ENCODE measurements at regions not wholly inside any gene's neighbourhood (a gene's known extent, or its start where the extent isn't known, plus 50 kb on each side); places are given as distances from the start of the nearest gene placed in this dataset.

DNA sequence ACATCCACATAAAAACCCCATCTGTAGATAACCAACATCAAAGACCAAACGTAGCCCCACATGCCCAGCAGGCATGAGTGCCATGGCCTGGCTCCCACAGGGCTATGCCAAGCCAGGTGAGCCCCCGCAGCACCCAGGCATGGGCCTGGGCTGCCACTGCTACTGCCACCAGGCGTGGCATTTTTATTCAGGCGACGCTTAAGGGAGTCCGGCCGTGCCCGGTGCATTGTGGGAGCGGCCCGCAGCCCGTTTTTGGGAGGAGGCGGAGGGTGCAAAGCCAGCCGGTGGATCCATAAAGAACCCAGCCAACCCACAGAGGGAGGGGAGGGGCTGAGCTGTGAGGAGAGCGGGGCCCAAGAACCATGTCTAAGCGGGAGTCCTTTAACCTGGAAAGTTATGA is 83.6 kb downstream of the XIST start:
- Mint-ChIP-seq H3K4me3 (ENCODE audit: unreplicated experiment) (no peak overlapping the region), H3K27ac (ENCODE audit: low read depth, unreplicated experiment) (no peak overlapping the region), H3K4me1 (ENCODE audit: insufficient read depth, unreplicated experiment) (no peaks in the 10 kb centered on the region), H3K27me3 (ENCODE audit: insufficient read depth, unreplicated experiment) (peaks cover 77% of the 10 kb centered on the region), H3K36me3 (ENCODE audit: insufficient read depth, unreplicated experiment) (no peaks in the 10 kb centered on the region), H3K9me3 (ENCODE audit: unreplicated experiment) (peaks cover 14% of the 10 kb centered on the region)
- BruUV-seq (replicated peaks), result no TSS peak
- ChIA-PET CTCF (interaction anchor here (0.7 kb wide), 1 partner anchor 35 kb away, joined by 3 read pairs; no protein-coding TSS in a partner anchor), POLR2A (no interaction called here)
- no peak for TF ChIP-seq CTCF (IDR thresholded peaks at IDR 0.05; ENCODE audit: unreplicated experiment)
- intact Hi-C loops (cut with micrococcal nuclease), result no loop called here
- DNase-seq (ENCODE audit: unreplicated experiment), result no peak

DNA sequence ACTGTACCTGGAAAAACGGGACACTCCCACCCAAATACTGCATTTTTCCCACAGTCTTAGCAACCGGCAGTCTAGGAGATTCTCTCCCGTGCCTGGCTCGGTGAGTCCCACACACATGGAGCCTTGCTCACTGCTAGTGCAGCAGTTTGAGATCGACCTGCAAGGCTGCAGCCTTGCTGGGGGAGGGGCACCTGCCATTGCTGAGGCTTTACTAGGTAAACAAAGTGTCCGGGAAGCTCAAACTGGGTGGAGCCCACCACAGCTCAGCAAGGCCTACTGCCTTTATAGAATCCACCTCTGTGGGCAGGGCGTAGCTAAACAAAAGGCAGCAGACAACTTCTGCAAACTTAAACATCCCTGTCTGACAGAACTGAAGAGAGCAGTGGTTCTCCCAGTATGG is 84.4 kb downstream of the XIST start:
- ChIA-PET POLR2A (no interaction called here), CTCF (interaction anchor here (0.7 kb wide), 1 partner anchor 34 kb away, joined by 3 read pairs; no protein-coding TSS in a partner anchor)
- Mint-ChIP-seq H3K27ac (ENCODE audit: low read depth, unreplicated experiment) (no peak overlapping the region), H3K36me3 (ENCODE audit: insufficient read depth, unreplicated experiment) (no peaks in the 10 kb centered on the region), H3K9me3 (ENCODE audit: unreplicated experiment) (peaks cover 9% of the 10 kb centered on the region), H3K4me1 (ENCODE audit: insufficient read depth, unreplicated experiment) (no peaks in the 10 kb centered on the region), H3K4me3 (ENCODE audit: unreplicated experiment) (no peak overlapping the region), H3K27me3 (ENCODE audit: insufficient read depth, unreplicated experiment) (peaks cover 77% of the 10 kb centered on the region)
- BruUV-seq (replicated peaks), result no TSS peak
- intact Hi-C loops (cut with micrococcal nuclease), result no loop called here
- DNase-seq (ENCODE audit: unreplicated experiment), result no peak
- no peak for TF ChIP-seq CTCF (IDR thresholded peaks at IDR 0.05; ENCODE audit: unreplicated experiment)

DNA sequence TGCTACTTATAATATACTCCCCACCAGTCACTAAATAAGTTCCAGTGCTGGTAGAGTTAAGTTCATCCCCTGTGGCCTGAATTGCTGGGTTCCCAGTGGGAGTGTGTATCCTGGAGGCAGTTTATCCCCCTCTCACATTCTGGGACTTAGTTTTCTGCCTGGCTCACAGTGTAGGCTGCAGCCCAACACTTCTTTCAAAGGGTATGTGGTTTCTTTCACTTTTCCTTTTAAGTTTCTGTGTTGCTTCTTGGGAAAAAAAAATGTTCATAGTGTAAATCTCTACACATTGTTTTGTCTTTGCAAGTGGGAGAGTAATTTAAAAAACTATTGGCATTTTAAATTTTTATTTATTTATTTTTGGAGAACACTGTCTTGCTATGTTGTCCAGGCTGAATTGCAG is 85.5 kb downstream of the XIST start:
- intact Hi-C loops (cut with micrococcal nuclease), result no loop called here
- ChIA-PET POLR2A (no interaction called here), CTCF (no interaction called here)
- no peak for TF ChIP-seq CTCF (IDR thresholded peaks at IDR 0.05; ENCODE audit: unreplicated experiment)
- H3K4me1 Mint-ChIP-seq (ENCODE audit: insufficient read depth, unreplicated experiment), result no peaks in the 10 kb centered on the region
- no TSS peak for BruUV-seq (replicated peaks)
- peaks cover 77% of the 10 kb centered on the region for H3K27me3 Mint-ChIP-seq (ENCODE audit: insufficient read depth, unreplicated experiment)
- DNase-seq (ENCODE audit: unreplicated experiment), result no peak
- H3K9me3 Mint-ChIP-seq (ENCODE audit: unreplicated experiment), result peaks cover 7% of the 10 kb centered on the region
- no peak overlapping the region for H3K27ac Mint-ChIP-seq (ENCODE audit: low read depth, unreplicated experiment)
- no peak overlapping the region for H3K4me3 Mint-ChIP-seq (ENCODE audit: unreplicated experiment)
- H3K36me3 Mint-ChIP-seq (ENCODE audit: insufficient read depth, unreplicated experiment), result no peaks in the 10 kb centered on the region

DNA sequence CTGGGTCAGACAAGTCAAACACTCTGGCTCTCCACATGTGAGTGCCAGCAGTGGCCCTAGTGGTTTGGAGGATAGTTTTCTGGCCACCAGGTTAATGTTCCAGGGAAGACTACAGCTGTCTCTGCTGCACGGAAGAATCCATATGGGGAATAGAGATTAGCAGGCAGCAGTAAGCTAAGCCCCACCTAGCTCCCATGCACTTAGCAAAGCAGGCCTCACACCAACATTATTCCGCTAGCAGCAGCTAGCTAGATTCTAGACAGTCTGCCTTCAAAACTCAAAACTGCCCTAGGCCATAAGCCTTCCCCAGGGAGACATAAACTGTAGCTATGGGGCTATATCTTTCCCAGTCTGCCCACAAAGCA is 86.1 kb downstream of the XIST start:
- Mint-ChIP-seq H3K27ac (ENCODE audit: low read depth, unreplicated experiment) (no peak overlapping the region), H3K4me1 (ENCODE audit: insufficient read depth, unreplicated experiment) (no peaks in the 10 kb centered on the region), H3K9me3 (ENCODE audit: unreplicated experiment) (peaks cover under 1% of the 10 kb centered on the region), H3K4me3 (ENCODE audit: unreplicated experiment) (no peak overlapping the region), H3K36me3 (ENCODE audit: insufficient read depth, unreplicated experiment) (no peaks in the 10 kb centered on the region), H3K27me3 (ENCODE audit: insufficient read depth, unreplicated experiment) (peaks cover 77% of the 10 kb centered on the region)
- no TSS peak for BruUV-seq (replicated peaks)
- POLR2A ChIA-PET, result no interaction called here
- intact Hi-C loops (cut with micrococcal nuclease), result no loop called here
- TF ChIP-seq CTCF (IDR thresholded peaks at IDR 0.05; ENCODE audit: unreplicated experiment), result no peak
- no peak for DNase-seq (ENCODE audit: unreplicated experiment)
- CTCF ChIA-PET, result interaction anchor here (0.6 kb wide), 1 partner anchor 91 kb away, joined by 3 read pairs; no protein-coding TSS in a partner anchor

All from MCF 10A (cell line).